ENCODE measurements at regions not wholly inside any gene's neighbourhood (a gene's known extent, or its start where the extent isn't known, plus 50 kb on each side); places are given as distances from the start of the nearest gene placed in this dataset.

DNA sequence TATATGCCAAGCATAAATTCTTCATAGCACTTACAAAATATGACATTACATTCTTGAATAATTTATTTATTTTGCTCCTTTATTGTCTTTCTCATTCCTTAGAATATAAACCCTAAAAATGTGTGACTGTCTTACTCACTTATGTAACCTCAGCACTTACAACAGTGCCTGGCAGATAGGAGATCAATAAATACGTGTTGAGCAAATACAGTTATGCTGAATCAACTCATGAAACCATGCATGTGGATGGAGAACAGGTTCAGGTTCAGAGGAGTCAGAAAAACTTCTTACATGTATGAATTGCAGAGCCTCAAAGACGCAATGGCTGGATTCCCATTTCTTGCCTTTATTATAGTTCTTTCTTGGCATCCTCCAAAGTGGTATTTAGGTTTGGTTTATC, 659.4 kb upstream of the CHAC2 start:
- Histone ChIP-seq H3K27me3 (no peaks in the 10 kb centered on the region), H3K27ac (no peak overlapping the region), H3K36me3 (no peaks in the 10 kb centered on the region), H3K9me3 (no peaks in the 10 kb centered on the region), H3K4me3 (no peak overlapping the region), H3K4me1 (no peaks in the 10 kb centered on the region)
- DNase-seq (no peak), ATAC-seq (peak in 2 of 4 donors; percentile 29 to 61)
- intact Hi-C loops (cut with DNase I) = no loop called here
- TF ChIP-seq POLR2A (IDR thresholded peaks at IDR 0.05) = no peak
- TF ChIP-seq, protein P1, sequence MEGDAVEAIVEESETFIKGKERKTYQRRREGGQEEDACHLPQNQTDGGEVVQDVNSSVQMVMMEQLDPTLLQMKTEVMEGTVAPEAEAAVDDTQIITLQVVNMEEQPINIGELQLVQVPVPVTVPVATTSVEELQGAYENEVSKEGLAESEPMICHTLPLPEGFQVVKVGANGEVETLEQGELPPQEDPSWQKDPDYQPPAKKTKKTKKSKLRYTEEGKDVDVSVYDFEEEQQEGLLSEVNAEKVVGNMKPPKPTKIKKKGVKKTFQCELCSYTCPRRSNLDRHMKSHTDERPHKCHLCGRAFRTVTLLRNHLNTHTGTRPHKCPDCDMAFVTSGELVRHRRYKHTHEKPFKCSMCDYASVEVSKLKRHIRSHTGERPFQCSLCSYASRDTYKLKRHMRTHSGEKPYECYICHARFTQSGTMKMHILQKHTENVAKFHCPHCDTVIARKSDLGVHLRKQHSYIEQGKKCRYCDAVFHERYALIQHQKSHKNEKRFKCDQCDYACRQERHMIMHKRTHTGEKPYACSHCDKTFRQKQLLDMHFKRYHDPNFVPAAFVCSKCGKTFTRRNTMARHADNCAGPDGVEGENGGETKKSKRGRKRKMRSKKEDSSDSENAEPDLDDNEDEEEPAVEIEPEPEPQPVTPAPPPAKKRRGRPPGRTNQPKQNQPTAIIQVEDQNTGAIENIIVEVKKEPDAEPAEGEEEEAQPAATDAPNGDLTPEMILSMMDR (IDR thresholded peaks at IDR 0.05) = no peak
- WGBS (ENCODE audit: insufficient coverage, low coverage, low lambda C conversion rate, missing lambda C conversion rate) = 38% methylated on average over 2 of the region's 2 CpGs

DNA sequence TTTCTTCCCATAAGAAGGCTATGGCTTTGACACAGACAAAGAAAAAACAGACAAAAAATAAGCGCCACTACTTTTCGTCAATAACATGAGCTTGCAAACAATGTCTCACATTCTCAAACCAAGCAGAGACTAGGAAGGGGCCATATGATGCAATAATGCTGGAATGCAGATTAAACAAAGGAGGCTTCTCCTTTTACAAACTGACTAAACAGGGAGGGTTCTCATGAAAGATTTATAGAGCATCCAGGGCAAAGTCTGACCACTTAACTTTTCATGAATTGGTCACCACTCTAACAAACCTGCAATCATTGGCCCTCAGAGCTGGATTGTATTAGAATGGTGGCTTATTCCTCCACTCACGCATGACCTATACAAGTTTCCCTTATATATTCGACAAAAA, 663.3 kb upstream of the CHAC2 start:
- Histone ChIP-seq H3K4me1 (no peaks in the 10 kb centered on the region), H3K27ac (no peak overlapping the region), H3K36me3 (no peaks in the 10 kb centered on the region), H3K4me3 (no peak overlapping the region), H3K9me3 (no peaks in the 10 kb centered on the region), H3K27me3 (no peaks in the 10 kb centered on the region)
- peak in 1 of 4 donors; percentile 39 for ATAC-seq
- intact Hi-C loops (cut with DNase I) = no loop called here
- no peak for DNase-seq
- TF ChIP-seq POLR2A (IDR thresholded peaks at IDR 0.05) = no peak
- TF ChIP-seq, protein P1 (IDR thresholded peaks at IDR 0.05) = no peak
- 51% methylated on average over 4 of the region's 4 CpGs for whole genome bisulfite sequencing (ENCODE audit: insufficient coverage, low coverage, low lambda C conversion rate, missing lambda C conversion rate)

DNA sequence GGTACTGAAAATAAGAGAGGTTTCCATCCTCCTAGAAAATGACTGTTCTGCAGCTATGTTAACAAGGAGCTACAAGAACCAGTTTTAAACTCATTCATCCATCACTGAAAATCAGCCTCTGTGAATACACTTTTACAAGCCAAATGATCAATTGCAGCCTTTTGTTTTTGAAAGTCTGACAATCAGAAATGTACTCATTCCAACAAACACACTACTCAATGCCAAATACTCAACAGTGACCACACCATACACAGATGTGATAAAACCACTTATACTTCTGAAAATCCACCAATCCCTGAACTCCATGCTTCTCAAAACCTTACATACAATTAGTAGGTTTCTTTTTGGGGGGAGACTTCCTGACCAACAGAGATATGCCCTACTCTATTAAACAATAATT, 663.9 kb upstream of the CHAC2 start:
- Histone ChIP-seq H3K36me3 (no peaks in the 10 kb centered on the region), H3K4me3 (no peak overlapping the region), H3K9me3 (no peaks in the 10 kb centered on the region), H3K27me3 (no peaks in the 10 kb centered on the region), H3K4me1 (no peaks in the 10 kb centered on the region), H3K27ac (no peak overlapping the region)
- TF ChIP-seq, protein P1 (IDR thresholded peaks at IDR 0.05) = no peak
- TF ChIP-seq POLR2A (IDR thresholded peaks at IDR 0.05) = no peak
- intact Hi-C loops (cut with DNase I) = no loop called here
- ATAC-seq (no peak), DNase-seq (no peak)

DNA sequence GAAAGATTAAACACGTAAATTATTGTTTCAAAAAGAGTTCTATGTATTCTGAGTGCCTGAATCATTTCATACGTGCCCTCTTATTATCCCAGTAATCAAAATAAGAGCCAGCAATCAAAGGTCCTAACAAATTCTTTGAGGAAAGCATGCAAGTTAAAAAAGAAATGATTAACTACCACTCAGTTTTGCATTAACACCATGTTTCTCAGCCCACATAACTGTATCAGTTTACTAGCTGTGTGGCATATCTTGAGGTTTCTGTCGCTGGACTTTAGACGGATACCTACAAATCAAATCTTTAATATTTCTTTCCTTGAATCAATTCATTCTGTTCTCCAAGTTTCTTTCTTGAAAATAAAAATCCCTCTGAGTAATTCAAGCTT, 668.9 kb upstream of the CHAC2 start:
- no peaks in the 10 kb centered on the region for H3K4me1 ChIP-seq
- WGBS (ENCODE audit: insufficient coverage, low coverage, low lambda C conversion rate, missing lambda C conversion rate) = 28% methylated on average over 4 of the region's 4 CpGs
- no peaks in the 10 kb centered on the region for H3K9me3 ChIP-seq
- no peaks in the 10 kb centered on the region for H3K27me3 ChIP-seq
- intact Hi-C loops (cut with DNase I) = no loop called here
- ATAC-seq (peak in 1 of 4 donors; percentile 60), DNase-seq (no peak)
- no peak for TF ChIP-seq POLR2A (IDR thresholded peaks at IDR 0.05)
- TF ChIP-seq, protein P1 (IDR thresholded peaks at IDR 0.05) = no peak
- no peak overlapping the region for H3K27ac ChIP-seq
- no peaks in the 10 kb centered on the region for H3K36me3 ChIP-seq
- no peak overlapping the region for H3K4me3 ChIP-seq

DNA sequence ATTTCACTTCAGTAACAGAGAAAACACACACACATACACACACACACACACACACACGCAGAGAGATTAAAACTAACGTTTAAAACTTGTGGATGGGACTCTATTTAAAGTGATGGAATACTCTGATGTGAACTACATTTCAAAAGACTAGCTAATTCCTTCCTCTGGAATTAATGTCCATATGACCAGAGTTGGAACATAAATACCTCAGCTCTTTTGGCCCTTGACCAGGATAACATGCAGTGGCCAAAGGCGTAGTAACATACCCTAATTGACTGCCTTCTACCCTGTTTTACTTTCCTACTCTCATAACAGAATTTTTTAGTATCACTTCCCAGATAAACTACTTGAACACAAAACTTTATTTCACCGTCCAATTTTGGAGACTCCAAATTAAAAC, 671.3 kb upstream of the CHAC2 start:
- H3K4me3 ChIP-seq = no peak overlapping the region
- H3K36me3 ChIP-seq = no peaks in the 10 kb centered on the region
- WGBS (ENCODE audit: insufficient coverage, low coverage, low lambda C conversion rate, missing lambda C conversion rate) = 45% methylated on average over 4 of the region's 4 CpGs
- intact Hi-C loops (cut with DNase I) = no loop called here
- ATAC-seq (no peak), DNase-seq (no peak)
- H3K27ac ChIP-seq = no peak overlapping the region
- no peaks in the 10 kb centered on the region for H3K4me1 ChIP-seq
- no peaks in the 10 kb centered on the region for H3K27me3 ChIP-seq
- no peaks in the 10 kb centered on the region for H3K9me3 ChIP-seq
- TF ChIP-seq POLR2A (IDR thresholded peaks at IDR 0.05) = no peak
- TF ChIP-seq, protein P1 (IDR thresholded peaks at IDR 0.05) = no peak

Measured in right lobe of liver (tissue), 6 donors.